Chondrocyte (in vitro differentiated cells): ENCODE measurements at regions not wholly inside any gene's neighbourhood (a gene's known extent, or its start where the extent isn't known, plus 50 kb on each side); places are given as distances from the start of the nearest gene placed in this dataset.
A peak's percentile ranks its signal among the peaks of the same experiment; 100 is the strongest.

Experiments
- DNase-seq: peaks from one replicate; pipeline ENCODE4 v3.0.0; 2021; ENCODE audit warnings: mixed read lengths, low spot score
- H3K27ac Mint-ChIP-seq: one replicate; pipeline ENCODE4 v1.8.0; 2021; ENCODE audit warnings: mild to moderate bottlenecking, moderate library complexity, mixed read lengths; ENCODE audit not compliant: unreplicated experiment
- H3K27me3 Mint-ChIP-seq: 2 replicates; pipeline ENCODE4 v1.8.0; 2021; ENCODE audit warnings: low read depth, mixed read lengths
- H3K36me3 Mint-ChIP-seq: 2 replicates; pipeline ENCODE4 v1.8.0; 2021; ENCODE audit warnings: low read depth, mixed read lengths
- H3K4me1 Mint-ChIP-seq: 2 replicates; pipeline ENCODE4 v1.8.0; 2021; ENCODE audit warnings: low read depth, mild to moderate bottlenecking, mixed read lengths
- H3K4me3 Mint-ChIP-seq: one replicate; pipeline ENCODE4 v1.8.0; 2021; ENCODE audit warnings: mild to moderate bottlenecking, moderate library complexity, mixed read lengths; ENCODE audit not compliant: unreplicated experiment
- H3K9me3 Mint-ChIP-seq: 2 replicates; pipeline ENCODE4 v1.8.0; 2021; ENCODE audit warnings: low read depth, mixed read lengths
- CTCF ChIP-seq: fragments of 200-600 bp; sonication (generic); IDR thresholded peaks from 2 replicates; pipeline ENCODE4 v1.5.0; 2021; ENCODE audit warnings: antibody characterized with exemption, mild to moderate bottlenecking, moderate library complexity

GRCh38 chr3:146780251-146780650 is 175.1 kb upstream of the PLSCR5 start:
- Mint-ChIP-seq H3K4me1 (peaks cover 49% of the 10 kb centered on the region), H3K36me3 (no peaks in the 10 kb centered on the region), H3K4me3 (no peak overlapping the region), H3K27me3 (no peaks in the 10 kb centered on the region), H3K9me3 (no peaks in the 10 kb centered on the region), H3K27ac (no peak overlapping the region)
- no peak for TF ChIP-seq CTCF
- DNase-seq: no peak

GRCh38 chr3:146777941-146778340 is 172.8 kb upstream of the PLSCR5 start:
- TF ChIP-seq CTCF: no peak
- Mint-ChIP-seq H3K4me1 (peaks cover 35% of the 10 kb centered on the region), H3K27ac (no peak overlapping the region), H3K27me3 (no peaks in the 10 kb centered on the region), H3K36me3 (no peaks in the 10 kb centered on the region), H3K4me3 (no peak overlapping the region), H3K9me3 (peaks cover 3% of the 10 kb centered on the region)
- DNase-seq: no peak

- H3K9me3 Mint-ChIP-seq: peaks cover 5% of the 10 kb centered on the region
- H3K27ac Mint-ChIP-seq: no peak overlapping the region
- TF ChIP-seq CTCF: no peak
- no peak overlapping the region for H3K4me3 Mint-ChIP-seq
- H3K4me1 Mint-ChIP-seq: no peaks in the 10 kb centered on the region
- DNase-seq: peak; percentile 93
- H3K27me3 Mint-ChIP-seq: no peaks in the 10 kb centered on the region
- no peaks in the 10 kb centered on the region for H3K36me3 Mint-ChIP-seq
These were observed 167.1 kb upstream of the PLSCR5 start for GRCh38 chr3:146772211-146772743.

- DNase-seq: no peak
- Mint-ChIP-seq H3K36me3 (no peaks in the 10 kb centered on the region), H3K4me3 (no peak overlapping the region), H3K27me3 (no peaks in the 10 kb centered on the region), H3K4me1 (no peaks in the 10 kb centered on the region), H3K27ac (no peak overlapping the region), H3K9me3 (peaks cover 5% of the 10 kb centered on the region)
- no peak for TF ChIP-seq CTCF
These were observed 165.7 kb upstream of the PLSCR5 start for GRCh38 chr3:146770881-146771280.

GRCh38 chr3:146770301-146770700 is 165.2 kb upstream of the PLSCR5 start:
- DNase-seq: no peak
- no peak for TF ChIP-seq CTCF
- Mint-ChIP-seq H3K4me3 (no peak overlapping the region), H3K27me3 (no peaks in the 10 kb centered on the region), H3K4me1 (no peaks in the 10 kb centered on the region), H3K27ac (no peak overlapping the region), H3K9me3 (peaks cover 5% of the 10 kb centered on the region), H3K36me3 (no peaks in the 10 kb centered on the region)
